Gastrocnemius medialis (tissue), 4 donors: ENCODE measurements at regions not wholly inside any gene's neighbourhood (a gene's known extent, or its start where the extent isn't known, plus 50 kb on each side); places are given as distances from the start of the nearest gene placed in this dataset.

ENCODE experiments used
- ATAC-seq, 2 donors: fragments of 150-250 bp; one replicate each; pipeline ENCODE4 v1.9.1; 2016
- DNase-seq, 2 donors: peaks; one replicate each; pipeline ENCODE4 v3.0.0-alpha.2; 2019
- H3K27ac ChIP-seq, 4 donors: fragments of 200-600 bp; sonication (generic); 1 replicate in 1 of 4; 2 replicates in 3 of 4; pipeline ENCODE4 v1.5.1; 2016 to 2018; ENCODE audit warnings: mild to moderate bottlenecking in 2 of 4, moderate library complexity in 1 of 4
- H3K27me3 ChIP-seq, 3 donors: fragments of 200-600 bp; sonication (generic) in 2 of 3; 1 replicate in 1 of 3; 2 replicates in 2 of 3; pipeline versions ENCODE4 v1.5.1 to v1.6.0; 2016 to 2019; ENCODE audit warnings: mild to moderate bottlenecking in 1 of 3, moderate library complexity in 1 of 3
- H3K36me3 ChIP-seq, 2 donors: fragments of 200-600 bp; sonication (generic) in 1 of 2; one replicate each; pipeline ENCODE4 v1.5.1; 2017 to 2018
- H3K4me1 ChIP-seq, 2 donors: fragments of 200-600 bp; sonication (generic) in 1 of 2; one replicate each; pipeline ENCODE4 v1.5.1; 2016 to 2017; ENCODE audit warnings: mild to moderate bottlenecking in 2 of 2
- H3K4me3 ChIP-seq, 4 donors: fragments of 200-600 bp; sonication (generic) in 3 of 4; 1 replicate in 1 of 4; 2 replicates in 3 of 4; pipeline ENCODE4 v1.5.1; 2016 to 2019; ENCODE audit warnings: mild to moderate bottlenecking in 2 of 4
- H3K9me3 ChIP-seq, 3 donors: fragments of 200-600 bp; sonication (generic) in 2 of 3; 1 replicate in 1 of 3; 2 replicates in 2 of 3; pipeline ENCODE4 v1.5.1; 2016 to 2019
- POLR2A ChIP-seq, 2 donors: fragments of 450-650 bp; IDR thresholded peaks; one replicate each; pipeline ENCODE4 v1.6.1; 2017; ENCODE audit warnings: antibody characterized with exemption in 2 of 2, mild to moderate bottlenecking in 2 of 2, moderate library complexity in 2 of 2
- in situ Hi-C, 4 donors: fragments of 200-750 bp; cut with MboI; loops; one replicate each; pipeline versions ENCODE4 v1.15.0 to v1.8.0; 2017; ENCODE audit warnings: low sequenced_read_pairs in 4 of 4
- intact Hi-C: fragments of 100-400 bp; cut with DNase I; formaldehyde crosslinking; loops from one replicate; pipeline ENCODE4 v1.15.1; 2023; ENCODE audit warnings: low total_unique reads
- TF ChIP-seq, protein P1 (sequence below), 5 experiments: fragments of 450-650 bp in 3 of 5; fragments of 200-600 bp in 2 of 5; sonication (generic) in 2 of 5; IDR thresholded peaks in 4 of 5; conservative IDR thresholded peaks in 1 of 5; 1 replicate in 4 of 5; 2 replicates in 1 of 5; pipeline ENCODE4 v1.5.1; 2016 to 2019; ENCODE audit warnings: antibody characterized with exemption in 5 of 5, mild to moderate bottlenecking in 3 of 5, moderate library complexity in 3 of 5

DNA sequence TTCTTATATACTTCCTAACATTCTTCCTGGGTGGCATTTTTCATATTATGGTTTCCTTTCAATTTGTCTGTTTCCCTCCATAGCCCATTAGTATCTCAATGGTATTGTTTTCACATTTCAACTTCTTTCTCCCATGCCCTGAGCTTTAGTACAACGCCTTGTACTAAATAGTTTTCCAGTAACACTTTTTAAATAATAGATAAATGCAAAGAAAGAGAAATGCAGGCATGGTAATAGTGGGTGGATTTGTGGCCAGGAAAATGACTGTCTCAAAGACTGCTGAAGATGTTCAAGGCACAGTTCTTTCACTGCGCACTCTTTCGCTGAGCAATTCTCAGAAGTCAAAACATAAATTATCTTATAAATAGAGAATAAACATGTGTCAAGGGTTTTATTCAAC is 145.1 kb downstream of the LCA5 start:
- ATAC-seq = no peak
- intact Hi-C loops (no loop called here), in situ Hi-C loops (no loop called here)

DNA sequence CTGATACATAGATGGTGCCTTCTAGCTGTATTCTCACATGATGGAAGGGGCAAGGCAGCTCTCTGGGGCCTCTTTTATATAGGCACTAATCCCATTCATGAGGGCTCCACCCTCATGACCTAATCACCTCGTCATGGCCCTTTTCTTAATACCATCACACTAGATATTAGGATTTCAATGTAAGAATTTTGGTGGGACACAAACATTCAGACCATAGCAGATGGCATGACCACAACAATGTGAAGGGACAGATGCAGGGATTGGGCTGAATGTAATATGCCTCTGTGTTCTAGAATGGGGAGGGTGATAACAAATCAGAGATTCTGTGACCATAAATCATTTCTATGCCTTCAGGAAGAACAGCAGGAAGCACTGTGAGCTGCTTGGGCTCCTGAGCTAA is 145.8 kb downstream of the LCA5 start:
- Histone ChIP-seq H3K36me3 (no peaks in the 10 kb centered on the region), H3K4me3 (no peak overlapping the region), H3K4me1 (no peaks in the 10 kb centered on the region), H3K9me3 (no peaks in the 10 kb centered on the region), H3K27ac (no peak overlapping the region), H3K27me3 (no peaks in the 10 kb centered on the region)
- DNase-seq (no peak), ATAC-seq (no peak)
- intact Hi-C loops (no loop called here), in situ Hi-C loops (no loop called here)
- TF ChIP-seq POLR2A (IDR thresholded peaks at IDR 0.05) = no peak
- TF ChIP-seq, protein P1, sequence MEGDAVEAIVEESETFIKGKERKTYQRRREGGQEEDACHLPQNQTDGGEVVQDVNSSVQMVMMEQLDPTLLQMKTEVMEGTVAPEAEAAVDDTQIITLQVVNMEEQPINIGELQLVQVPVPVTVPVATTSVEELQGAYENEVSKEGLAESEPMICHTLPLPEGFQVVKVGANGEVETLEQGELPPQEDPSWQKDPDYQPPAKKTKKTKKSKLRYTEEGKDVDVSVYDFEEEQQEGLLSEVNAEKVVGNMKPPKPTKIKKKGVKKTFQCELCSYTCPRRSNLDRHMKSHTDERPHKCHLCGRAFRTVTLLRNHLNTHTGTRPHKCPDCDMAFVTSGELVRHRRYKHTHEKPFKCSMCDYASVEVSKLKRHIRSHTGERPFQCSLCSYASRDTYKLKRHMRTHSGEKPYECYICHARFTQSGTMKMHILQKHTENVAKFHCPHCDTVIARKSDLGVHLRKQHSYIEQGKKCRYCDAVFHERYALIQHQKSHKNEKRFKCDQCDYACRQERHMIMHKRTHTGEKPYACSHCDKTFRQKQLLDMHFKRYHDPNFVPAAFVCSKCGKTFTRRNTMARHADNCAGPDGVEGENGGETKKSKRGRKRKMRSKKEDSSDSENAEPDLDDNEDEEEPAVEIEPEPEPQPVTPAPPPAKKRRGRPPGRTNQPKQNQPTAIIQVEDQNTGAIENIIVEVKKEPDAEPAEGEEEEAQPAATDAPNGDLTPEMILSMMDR (IDR thresholded peaks at IDR 0.05 in 4 of 5, conservative IDR thresholded peaks at IDR 0.05 in 1 of 5) = no peak

More for the DNA sequence above, 145.1 kb downstream of the LCA5 start:
- no peak overlapping the region for H3K4me3 ChIP-seq
- H3K4me1 ChIP-seq = no peaks in the 10 kb centered on the region
- DNase-seq = no peak
- no peak for TF ChIP-seq POLR2A (IDR thresholded peaks at IDR 0.05)
- TF ChIP-seq, protein P1 (IDR thresholded peaks at IDR 0.05 in 4 of 5, conservative IDR thresholded peaks at IDR 0.05 in 1 of 5) = no peak
- H3K36me3 ChIP-seq = no peaks in the 10 kb centered on the region
- no peaks in the 10 kb centered on the region for H3K9me3 ChIP-seq
- H3K27me3 ChIP-seq = no peaks in the 10 kb centered on the region
- H3K27ac ChIP-seq = no peak overlapping the region

GRCh38 chr6:79385893-79386292 is 151.3 kb downstream of the LCA5 start:
- TF ChIP-seq POLR2A (IDR thresholded peaks at IDR 0.05) = no peak
- TF ChIP-seq, protein P1 (IDR thresholded peaks at IDR 0.05 in 4 of 5, conservative IDR thresholded peaks at IDR 0.05 in 1 of 5) = no peak
- Histone ChIP-seq H3K9me3 (no peaks in the 10 kb centered on the region), H3K4me3 (no peak overlapping the region), H3K4me1 (no peaks in the 10 kb centered on the region), H3K27me3 (no peaks in the 10 kb centered on the region), H3K36me3 (no peaks in the 10 kb centered on the region), H3K27ac (no peak overlapping the region)
- DNase-seq = no peak
- in situ Hi-C loops = no loop called here
- ATAC-seq = no peak
- intact Hi-C loops = no loop called here

GRCh38 chr6:79385333-79385732 is 150.9 kb upstream of the HMGN3 start:
- DNase-seq = no peak
- Histone ChIP-seq H3K4me3 (no peak overlapping the region), H3K4me1 (no peaks in the 10 kb centered on the region), H3K9me3 (no peaks in the 10 kb centered on the region), H3K27ac (no peak overlapping the region), H3K36me3 (no peaks in the 10 kb centered on the region), H3K27me3 (no peaks in the 10 kb centered on the region)
- in situ Hi-C loops = no loop called here
- TF ChIP-seq, protein P1 (IDR thresholded peaks at IDR 0.05 in 4 of 5, conservative IDR thresholded peaks at IDR 0.05 in 1 of 5) = no peak
- no peak for TF ChIP-seq POLR2A (IDR thresholded peaks at IDR 0.05)
- ATAC-seq = no peak
- intact Hi-C loops = no loop called here

DNA sequence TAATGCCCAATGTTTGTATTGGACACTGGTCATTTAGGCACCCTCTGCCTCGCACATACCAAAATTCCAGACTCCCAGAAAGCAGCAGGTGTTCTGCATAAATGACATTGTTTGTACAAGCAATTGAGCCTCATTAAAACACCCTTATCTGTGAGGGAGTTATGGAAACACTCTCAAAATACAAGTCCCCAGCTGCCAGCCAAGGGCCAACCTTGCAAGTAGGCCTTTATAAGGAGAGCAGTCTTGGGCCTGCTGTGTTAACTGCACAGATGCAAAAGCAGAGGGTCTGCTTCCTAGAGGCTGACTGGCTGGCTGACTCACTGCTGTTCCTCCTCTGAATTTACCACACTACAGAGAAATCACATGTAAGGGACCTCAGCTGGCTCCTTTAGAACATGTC is 150.4 kb upstream of the HMGN3 start:
- Histone ChIP-seq H3K27me3 (no peaks in the 10 kb centered on the region), H3K27ac (no peak overlapping the region), H3K4me3 (no peak overlapping the region), H3K4me1 (no peaks in the 10 kb centered on the region), H3K9me3 (no peaks in the 10 kb centered on the region), H3K36me3 (no peaks in the 10 kb centered on the region)
- DNase-seq (no peak), ATAC-seq (no peak)
- intact Hi-C loops (no loop called here), in situ Hi-C loops (no loop called here)
- TF ChIP-seq, protein P1 (IDR thresholded peaks at IDR 0.05 in 4 of 5, conservative IDR thresholded peaks at IDR 0.05 in 1 of 5) = no peak
- TF ChIP-seq POLR2A (IDR thresholded peaks at IDR 0.05) = no peak
